ENCODE measurements at regions not wholly inside any gene's neighbourhood (a gene's known extent, or its start where the extent isn't known, plus 50 kb on each side); places are given as distances from the start of the nearest gene placed in this dataset.

- no peak for TF ChIP-seq CTCF (IDR thresholded peaks at IDR 0.05; ENCODE audit: low read depth, low read length, poor library complexity, severe bottlenecking)
- TF ChIP-seq EZH2phosphoT487 (IDR thresholded peaks at IDR 0.05; ENCODE audit: borderline replicate concordance, low read length), result no peak
Measured at GRCh38 chr15:85941186-85941855, 138.3 kb upstream of the AGBL1 start.
